ENCODE measurements at regions not wholly inside any gene's neighbourhood (a gene's known extent, or its start where the extent isn't known, plus 50 kb on each side); places are given as distances from the start of the nearest gene placed in this dataset.

DNA sequence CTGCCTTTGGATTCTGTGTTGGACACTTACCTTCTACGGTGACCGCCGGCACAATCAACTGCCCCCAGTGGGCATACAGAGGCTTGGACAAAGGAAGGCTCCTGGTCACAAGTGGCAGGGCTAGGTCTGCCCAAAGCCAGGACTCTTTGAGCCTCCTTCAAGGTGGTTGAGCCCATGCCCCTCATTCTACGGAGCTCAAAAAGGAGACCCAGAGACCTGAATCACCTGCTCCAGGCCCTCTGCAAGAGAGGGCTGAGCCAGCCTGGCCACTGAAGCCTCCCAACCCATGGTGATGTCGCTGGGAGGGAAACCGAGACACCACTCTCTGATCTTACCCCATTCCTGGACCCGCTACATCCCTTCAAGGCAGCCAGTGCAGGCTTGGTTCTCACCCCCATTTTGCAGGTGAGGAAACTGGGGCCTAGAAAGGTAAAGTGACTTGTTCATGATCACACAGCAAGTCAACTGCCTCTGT, 87.9 kb downstream of the INHBB start:
- 0% methylated on average over 7 of the region's 7 CpGs for WGBS (ENCODE audit: insufficient coverage, low coverage, missing lambda C conversion rate)
- no TSS peak for BruUV-seq (replicated peaks)
- intact Hi-C loops (cut with micrococcal nuclease) = no loop called here

More for the DNA sequence above, 87.9 kb downstream of the INHBB start:
- DNase-seq (ENCODE audit: extremely low read depth in 1 of 4, low spot score in 3 of 4) (no peak), FAIRE-seq (no peak), ATAC-seq (no peak)
- Histone ChIP-seq H3K27ac (ENCODE audit: extremely low read depth, low read depth, low read length) (no peak overlapping the region), H3K9me3 (replicated peaks; ENCODE audit: control insufficient read depth, insufficient read depth, low read depth, low read length) (no peaks in the 10 kb centered on the region), H3K27me3 (ENCODE audit: control insufficient read depth in 2 of 2, insufficient read depth in 2 of 2, low read length in 2 of 2) (peaks cover 4 to 66% of the 10 kb centered on the region in 2 experiments; a peak in 3 of 5 replicates), H3K9me1 (ENCODE audit: control insufficient read depth, insufficient read depth, low read length) (peaks cover 3% of the 10 kb centered on the region), H3K79me2 (ENCODE audit: control insufficient read depth, insufficient read depth, low read length) (no peaks in the 10 kb centered on the region), H3K9ac (ENCODE audit: insufficient read depth in 1 of 2, low read depth in 2 of 2, low read length in 2 of 2) (no peak overlapping the region), H3K4me1 (replicated peaks in 1 of 2; ENCODE audit: control insufficient read depth in 2 of 2, insufficient read depth in 2 of 2, low read length in 2 of 2) (no peaks in the 10 kb centered on the region), H3K4me2 (ENCODE audit: insufficient read depth, low read length) (no peak overlapping the region), H3K4me3 (no peak overlapping the region), H4K20me1 (replicated peaks; ENCODE audit: control insufficient read depth, insufficient read depth, low read length) (peaks cover 5% of the 10 kb centered on the region; the same call in 1 of the 2 replicates), H2AFZ (ENCODE audit: low read depth, low read length) (no peak overlapping the region), H3K36me3 (ENCODE audit: control insufficient read depth, insufficient read depth, low read length) (no peaks in the 10 kb centered on the region)
- POLR2A ChIA-PET = no interaction called here
- CTCF ChIA-PET (ENCODE audit: low intra/inter-chr PET ratio) = no interaction called here
- TF ChIP-seq TCF7 (IDR thresholded peaks at IDR 0.05; ENCODE audit: borderline replicate concordance) = no peak
- TF ChIP-seq ARID1B (IDR thresholded peaks at IDR 0.05) = no peak
- no peak for TF ChIP-seq FOS (IDR thresholded peaks at IDR 0.05; ENCODE audit: extremely low read depth, insufficient read length)
- TF ChIP-seq MYC (IDR thresholded peaks at IDR 0.05; ENCODE audit: low read depth, low read length) = no peak
- TF ChIP-seq MYC (CRISPR knock-in tag; IDR thresholded peaks at IDR 0.05; ENCODE audit: borderline replicate concordance, low read depth) = no peak
- no peak for TF ChIP-seq PCBP1 (IDR thresholded peaks at IDR 0.05; ENCODE audit: low read depth, low read length, poor library complexity, severe bottlenecking)
- no peak for TF ChIP-seq PHF20 (IDR thresholded peaks at IDR 0.05; ENCODE audit: partially characterized antibody)
- no peak for TF ChIP-seq FOXK2 (conservative IDR thresholded peaks at IDR 0.05 in 1 of 2, IDR thresholded peaks at IDR 0.05 in 1 of 2; ENCODE audit: low read depth in 2 of 2)
- TF ChIP-seq ZNF311 (CRISPR knock-in tag; IDR thresholded peaks at IDR 0.05) = no peak
- no peak for TF ChIP-seq ESRRB (CRISPR knock-in tag; IDR thresholded peaks at IDR 0.05; ENCODE audit: borderline replicate concordance)
- TF ChIP-seq ZNF347 (CRISPR knock-in tag; IDR thresholded peaks at IDR 0.05; ENCODE audit: low read depth) = no peak
- no peak for TF ChIP-seq ZNF280A (IDR thresholded peaks at IDR 0.05; ENCODE audit: low read depth, partially characterized antibody)
- TF ChIP-seq SIN3B (IDR thresholded peaks at IDR 0.05; ENCODE audit: low read depth) = no peak
- TF ChIP-seq JUNB (CRISPR knock-in tag; conservative IDR thresholded peaks at IDR 0.05) = no peak
- in situ Hi-C loops (cut with MboI) = no loop called here
